K562 (cell line): ENCODE measurements at regions not wholly inside any gene's neighbourhood (a gene's known extent, or its start where the extent isn't known, plus 50 kb on each side); places are given as distances from the start of the nearest gene placed in this dataset.

ENCODE experiments used
- ATAC-seq: fragments of 200-7000 bp; cut with Tn5 transposase; 3 replicates; pipeline ENCODE4 v1.9.1; 2020; ENCODE audit warnings: moderate library complexity
- BruUV-seq: library from RNA; stranded (reverse); fragments of 400-500 nt; replicated peaks from 2 replicates; lab custom pipeline; 2021; lab: Mats Ljungman, UMichigan
- CTCF ChIA-PET: fragments of 300-600 bp; formaldehyde crosslinking; extraction: SDS; loops from one replicate; lab custom pipeline; 2021; ENCODE audit warnings: low intra/inter-chr PET ratio; lab: Yijun Ruan, JAX
- POLR2A ChIA-PET: fragments of 300-600, 350-650 bp; sonication (Branson Sonifier 250); formaldehyde crosslinking; extraction: SDS; loops from one replicate; lab custom pipeline; 2021; ENCODE audit warnings: antibody characterized with exemption, inconsistent platforms; lab: Yijun Ruan, JAX
- DNase-seq, 4 experiments: peaks; one replicate each; pipeline versions ENCODE4 v3.0.0 to v3.0.0-alpha.2; 2011 to 2018; ENCODE audit warnings: low spot score in 3 of 4, mixed read lengths in 3 of 4; ENCODE audit errors: extremely low read depth in 1 of 4
- FAIRE-seq: peaks from 2 replicates; lab custom pipeline; 2011; peaks lifted over from hg19 to GRCh38; lab: Jason Lieb, UNC
- H2AFZ ChIP-seq: 2 replicates; pipeline ENCODE4 v1.6.0; 2011; ENCODE audit warnings: low read depth, low read length, control low read depth, inconsistent platforms
- H3K27ac ChIP-seq: fragments of 200-600 bp; 3 replicates; pipeline ENCODE4 v1.8.0; 2011; ENCODE audit warnings: low read depth, mild to moderate bottlenecking, control low read depth, inconsistent platforms, low read length, moderate library complexity, mixed read lengths; ENCODE audit errors: extremely low read depth
- H3K27me3 ChIP-seq, 2 experiments: fragments of 300-600 bp in 1 of 2; 2 replicates in 1 of 2; 3 replicates in 1 of 2; pipeline versions ENCODE4 v1.6.0 to v1.8.0; 2011; ENCODE audit warnings: inconsistent platforms in 2 of 2, low read length in 2 of 2, mild to moderate bottlenecking in 1 of 2, mixed read lengths in 1 of 2, moderate library complexity in 1 of 2; ENCODE audit not compliant: control insufficient read depth in 2 of 2, insufficient read depth in 2 of 2
- H3K36me3 ChIP-seq: fragments of 300-600 bp; 3 replicates; pipeline ENCODE4 v1.8.0; 2011; ENCODE audit warnings: mild to moderate bottlenecking, low read length, inconsistent platforms; ENCODE audit not compliant: control insufficient read depth, insufficient read depth
- H3K4me1 ChIP-seq, 2 experiments: fragments of 200-600 bp in 1 of 2; replicated peaks in 1 of 2; 2 replicates in 1 of 2; 3 replicates in 1 of 2; pipeline versions ENCODE4 v1.5.1 to v1.8.0; 2011; ENCODE audit warnings: inconsistent platforms in 2 of 2, low read length in 2 of 2, mild to moderate bottlenecking in 1 of 2, mixed read lengths in 1 of 2, moderate library complexity in 1 of 2; ENCODE audit not compliant: control insufficient read depth in 2 of 2, insufficient read depth in 2 of 2
- H3K4me2 ChIP-seq: 2 replicates; pipeline ENCODE4 v1.6.1; 2011; ENCODE audit warnings: low read length, control low read depth, inconsistent platforms, mixed read lengths; ENCODE audit not compliant: insufficient read depth
- H3K4me3 ChIP-seq: fragments of 200-600 bp; sonication (generic), shearing (Covaris generic); 2 replicates; pipeline ENCODE4 v1.5.1; 2016; ENCODE audit warnings: control low read depth, inconsistent platforms
- H3K79me2 ChIP-seq: fragments of 200-600 bp; 3 replicates; pipeline ENCODE4 v1.8.0; 2011; ENCODE audit warnings: low read length, inconsistent platforms; ENCODE audit not compliant: control insufficient read depth, insufficient read depth
- H3K9ac ChIP-seq, 2 experiments: 2 replicates each; pipeline versions ENCODE4 v1.6.0 to v1.6.1; 2011; ENCODE audit warnings: low read depth in 2 of 2, low read length in 2 of 2, control low read depth in 1 of 2, inconsistent platforms in 1 of 2, mild to moderate bottlenecking in 1 of 2, mixed read lengths in 1 of 2; ENCODE audit not compliant: insufficient read depth in 1 of 2
- H3K9me1 ChIP-seq: one replicate; pipeline ENCODE4 v1.6.0; 2011; ENCODE audit warnings: inconsistent platforms, mild to moderate bottlenecking, low read length, moderate library complexity; ENCODE audit not compliant: control insufficient read depth, insufficient read depth
- H3K9me3 ChIP-seq: replicated peaks from 2 replicates; pipeline ENCODE4 v1.5.1; 2011; ENCODE audit warnings: low read depth, low read length, inconsistent platforms; ENCODE audit not compliant: control insufficient read depth, insufficient read depth
- H4K20me1 ChIP-seq: replicated peaks from 2 replicates; pipeline ENCODE4 v1.6.1; 2011; ENCODE audit warnings: low read length, inconsistent platforms, mixed read lengths; ENCODE audit not compliant: control insufficient read depth, insufficient read depth
- CXXC5 ChIP-seq: fragments of 250-450 bp; sonication (Bioruptor Pico); IDR thresholded peaks from 2 replicates; pipeline ENCODE4 v1.8.0; 2022; ENCODE audit warnings: inconsistent platforms, mild to moderate bottlenecking, moderate library complexity
- DIDO1 ChIP-seq: fragments of 450-650 bp; IDR thresholded peaks from 2 replicates; pipeline ENCODE4 v1.6.1; 2016; ENCODE audit warnings: low read depth, missing biosample characterization, missing genetic modification characterization
- ELF4 ChIP-seq: fragments of 450-650 bp; formaldehyde crosslinking; IDR thresholded peaks from 2 replicates; pipeline ENCODE4 v1.4.0; 2022; ENCODE audit warnings: missing genetic modification characterization
- MEF2A ChIP-seq: IDR thresholded peaks from 2 replicates; pipeline ENCODE4 v1.6.1; 2011; ENCODE audit warnings: low read depth, mild to moderate bottlenecking, low read length, moderate library complexity; ENCODE audit not compliant: control insufficient read depth
- MXI1 ChIP-seq: IDR thresholded peaks from 2 replicates; pipeline ENCODE4 v1.6.1; 2011; ENCODE audit warnings: low read depth, mild to moderate bottlenecking, improper control_type of control experiment, low read length
- NFIX ChIP-seq: fragments of 250-450 bp; sonication (Bioruptor Pico); IDR thresholded peaks from 2 replicates; pipeline ENCODE4 v1.4.0; 2020; ENCODE audit warnings: low read depth, mild to moderate bottlenecking, moderate library complexity
- SAP30 ChIP-seq: fragments of 200-600 bp; sonication (generic); IDR thresholded peaks from 2 replicates; pipeline ENCODE4 v1.6.1; 2012; ENCODE audit warnings: borderline replicate concordance, low read depth, mild to moderate bottlenecking, moderate library complexity, low read length, control low read depth, inconsistent platforms; ENCODE audit not compliant: insufficient read depth, poor library complexity, severe bottlenecking
- SMAD2 ChIP-seq: fragments of 150-350 bp; IDR thresholded peaks from 2 replicates; pipeline ENCODE4 v1.6.1; 2014; ENCODE audit warnings: low read depth, mild to moderate bottlenecking, low read length
- TCF3 ChIP-seq: sonication (generic); formaldehyde crosslinking; IDR thresholded peaks from 2 replicates; pipeline ENCODE4 v1.4.0; 2020; ENCODE audit warnings: mild to moderate bottlenecking, missing genetic modification reagents
- ZNF507 ChIP-seq: conservative IDR thresholded peaks from 2 replicates; pipeline ENCODE4 v1.6.1; 2017; ENCODE audit warnings: missing genetic modification characterization, missing compliant biosample characterization
- ZNF586 ChIP-seq: fragments of 450-650 bp; formaldehyde crosslinking; conservative IDR thresholded peaks from 2 replicates; pipeline ENCODE4 v1.4.0; 2020; ENCODE audit warnings: mild to moderate bottlenecking, moderate library complexity
- ZNF695 ChIP-seq: fragments of 450-650 bp; formaldehyde crosslinking; IDR thresholded peaks from 2 replicates; pipeline ENCODE4 v1.4.0; 2020; ENCODE audit warnings: mild to moderate bottlenecking, moderate library complexity
- WGBS: fragments of 100-300 bp; shearing (Covaris generic); methylation state at CpG from one replicate; pipeline ENCODE4 v1.1.6; 2016; ENCODE audit warnings: low coverage, mixed read lengths; ENCODE audit not compliant: insufficient coverage; ENCODE audit errors: missing lambda C conversion rate; 5-methylcytosine and 5-hydroxymethylcytosine counted together
- in situ Hi-C: fragments of 300-500 bp; cut with MboI; formaldehyde crosslinking; loops from 4 replicates; pipeline ENCODE4 v1.15.0; 2018; ENCODE audit warnings: inconsistent platforms, mixed read lengths
- intact Hi-C: fragments of 100-400 bp; cut with micrococcal nuclease; formaldehyde crosslinking; loops from 2 replicates; pipeline ENCODE4 v1.14.2; 2022
- TF ChIP-seq, protein P1 (sequence below): fragments of 250-450 bp; sonication (Bioruptor Pico); IDR thresholded peaks from 2 replicates; pipeline ENCODE4 v1.8.0; 2022; ENCODE audit warnings: inconsistent platforms, mild to moderate bottlenecking, moderate library complexity, borderline replicate concordance
- TF ChIP-seq, protein P2 (sequence below): sonication (generic); formaldehyde crosslinking; IDR thresholded peaks from 2 replicates; pipeline ENCODE4 v1.8.1; 2023; ENCODE audit warnings: mild to moderate bottlenecking, missing genetic modification reagents
- TF ChIP-seq, protein P3 (sequence below): fragments of 450-650 bp; conservative IDR thresholded peaks from 2 replicates; pipeline ENCODE4 v1.6.1; 2016; ENCODE audit warnings: missing genetic modification characterization, low read depth, mild to moderate bottlenecking, missing compliant biosample characterization, moderate library complexity

DNA sequence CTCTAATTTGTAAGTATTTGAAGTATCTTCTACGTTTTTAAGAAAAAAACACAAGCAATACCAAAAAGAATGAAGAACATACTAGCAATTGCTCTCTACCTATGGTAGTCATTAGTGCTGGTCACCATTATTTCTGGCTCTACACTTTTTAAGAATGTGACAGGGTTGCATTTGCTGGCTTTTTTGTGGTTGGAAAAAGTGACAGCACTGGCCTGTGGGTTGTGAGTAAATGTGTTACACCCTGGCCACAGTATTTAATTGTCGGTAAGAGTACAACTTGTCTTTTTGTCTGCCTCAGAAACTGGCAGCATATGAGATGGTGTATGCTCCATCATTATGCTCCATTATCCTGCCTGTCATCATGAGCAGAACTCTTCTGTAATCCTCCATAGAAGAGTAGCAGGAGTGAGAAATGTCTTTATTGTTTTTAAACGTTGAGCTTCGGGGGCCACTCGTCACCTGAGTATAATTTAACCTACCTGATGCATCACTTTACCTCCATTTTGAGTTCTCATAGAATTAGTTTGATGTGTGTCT is 449.8 kb downstream of the ISL1 start:
- no peak overlapping the region for H3K9ac ChIP-seq
- no peak for FAIRE-seq
- H3K79me2 ChIP-seq: no peaks in the 10 kb centered on the region
- no peak overlapping the region for H3K4me2 ChIP-seq
- WGBS: 0% methylated on average over 5 of the region's 5 CpGs
- H3K9me3 ChIP-seq: no peaks in the 10 kb centered on the region
- no peaks in the 10 kb centered on the region for H4K20me1 ChIP-seq
- H3K9me1 ChIP-seq: no peaks in the 10 kb centered on the region
- intact Hi-C loops (no loop called here), in situ Hi-C loops (no loop called here)
- ATAC-seq: no peak
- H3K27me3 ChIP-seq: no peaks in the 10 kb centered on the region
- H3K4me1 ChIP-seq: no peaks in the 10 kb centered on the region
- POLR2A ChIA-PET: no interaction called here
- BruUV-seq: no TSS peak
- CTCF ChIA-PET: no interaction called here
- H3K36me3 ChIP-seq: no peaks in the 10 kb centered on the region
- no peak overlapping the region for H3K4me3 ChIP-seq
- no peak for DNase-seq
- TF ChIP-seq TCF3 (CRISPR knock-in tag): no peak
- TF ChIP-seq, protein P1, sequence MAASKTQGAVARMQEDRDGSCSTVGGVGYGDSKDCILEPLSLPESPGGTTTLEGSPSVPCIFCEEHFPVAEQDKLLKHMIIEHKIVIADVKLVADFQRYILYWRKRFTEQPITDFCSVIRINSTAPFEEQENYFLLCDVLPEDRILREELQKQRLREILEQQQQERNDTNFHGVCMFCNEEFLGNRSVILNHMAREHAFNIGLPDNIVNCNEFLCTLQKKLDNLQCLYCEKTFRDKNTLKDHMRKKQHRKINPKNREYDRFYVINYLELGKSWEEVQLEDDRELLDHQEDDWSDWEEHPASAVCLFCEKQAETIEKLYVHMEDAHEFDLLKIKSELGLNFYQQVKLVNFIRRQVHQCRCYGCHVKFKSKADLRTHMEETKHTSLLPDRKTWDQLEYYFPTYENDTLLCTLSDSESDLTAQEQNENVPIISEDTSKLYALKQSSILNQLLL (CRISPR knock-in tag): no peak
- TF ChIP-seq MEF2A: no peak
- no peak for TF ChIP-seq CXXC5 (CRISPR knock-in tag)
- TF ChIP-seq DIDO1 (tag): no peak
- TF ChIP-seq MXI1: no peak
- TF ChIP-seq ZNF507 (tag): no peak
- TF ChIP-seq NFIX: no peak
- no peak for TF ChIP-seq ELF4 (CRISPR knock-in tag)
- TF ChIP-seq, protein P2, sequence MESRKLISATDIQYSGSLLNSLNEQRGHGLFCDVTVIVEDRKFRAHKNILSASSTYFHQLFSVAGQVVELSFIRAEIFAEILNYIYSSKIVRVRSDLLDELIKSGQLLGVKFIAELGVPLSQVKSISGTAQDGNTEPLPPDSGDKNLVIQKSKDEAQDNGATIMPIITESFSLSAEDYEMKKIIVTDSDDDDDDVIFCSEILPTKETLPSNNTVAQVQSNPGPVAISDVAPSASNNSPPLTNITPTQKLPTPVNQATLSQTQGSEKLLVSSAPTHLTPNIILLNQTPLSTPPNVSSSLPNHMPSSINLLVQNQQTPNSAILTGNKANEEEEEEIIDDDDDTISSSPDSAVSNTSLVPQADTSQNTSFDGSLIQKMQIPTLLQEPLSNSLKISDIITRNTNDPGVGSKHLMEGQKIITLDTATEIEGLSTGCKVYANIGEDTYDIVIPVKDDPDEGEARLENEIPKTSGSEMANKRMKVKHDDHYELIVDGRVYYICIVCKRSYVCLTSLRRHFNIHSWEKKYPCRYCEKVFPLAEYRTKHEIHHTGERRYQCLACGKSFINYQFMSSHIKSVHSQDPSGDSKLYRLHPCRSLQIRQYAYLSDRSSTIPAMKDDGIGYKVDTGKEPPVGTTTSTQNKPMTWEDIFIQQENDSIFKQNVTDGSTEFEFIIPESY (CRISPR knock-in tag): no peak
- no peak for TF ChIP-seq ZNF586 (CRISPR knock-in tag)
- TF ChIP-seq ZNF695 (CRISPR knock-in tag): no peak
- TF ChIP-seq, protein P3, sequence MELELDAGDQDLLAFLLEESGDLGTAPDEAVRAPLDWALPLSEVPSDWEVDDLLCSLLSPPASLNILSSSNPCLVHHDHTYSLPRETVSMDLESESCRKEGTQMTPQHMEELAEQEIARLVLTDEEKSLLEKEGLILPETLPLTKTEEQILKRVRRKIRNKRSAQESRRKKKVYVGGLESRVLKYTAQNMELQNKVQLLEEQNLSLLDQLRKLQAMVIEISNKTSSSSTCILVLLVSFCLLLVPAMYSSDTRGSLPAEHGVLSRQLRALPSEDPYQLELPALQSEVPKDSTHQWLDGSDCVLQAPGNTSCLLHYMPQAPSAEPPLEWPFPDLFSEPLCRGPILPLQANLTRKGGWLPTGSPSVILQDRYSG: no peak
- no peak for TF ChIP-seq SAP30
- TF ChIP-seq SMAD2: no peak
- no peak overlapping the region for H3K27ac ChIP-seq
- no peak overlapping the region for H2AFZ ChIP-seq
